ENCODE measurements at regions not wholly inside any gene's neighbourhood (a gene's known extent, or its start where the extent isn't known, plus 50 kb on each side); places are given as distances from the start of the nearest gene placed in this dataset.

DNA sequence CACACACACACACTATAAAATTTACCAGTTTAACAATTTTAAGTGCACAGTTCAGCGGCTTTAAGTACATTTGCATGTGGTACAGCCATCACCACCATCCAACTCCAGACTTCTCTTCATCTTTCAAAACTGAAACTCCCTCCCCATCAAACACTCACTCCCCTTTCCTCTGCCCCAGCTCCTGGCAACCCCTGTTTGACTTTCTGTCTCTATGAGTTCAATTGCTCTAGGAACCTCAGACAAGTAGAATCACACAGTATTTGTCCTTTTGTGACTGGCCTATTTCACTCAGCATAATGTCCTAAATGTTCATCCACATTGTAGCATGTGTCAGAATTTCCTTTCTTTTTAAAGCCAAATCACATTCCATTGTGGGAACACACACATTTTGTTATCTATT is 302.8 kb upstream of the FOXQ1 start:
- no peak for TF ChIP-seq CTCF (IDR thresholded peaks at IDR 0.05; ENCODE audit: insufficient read depth, missing control alignments)
- DNase-seq (ENCODE audit: insufficient read length, low spot score) (no peak), FAIRE-seq (no peak)

DNA sequence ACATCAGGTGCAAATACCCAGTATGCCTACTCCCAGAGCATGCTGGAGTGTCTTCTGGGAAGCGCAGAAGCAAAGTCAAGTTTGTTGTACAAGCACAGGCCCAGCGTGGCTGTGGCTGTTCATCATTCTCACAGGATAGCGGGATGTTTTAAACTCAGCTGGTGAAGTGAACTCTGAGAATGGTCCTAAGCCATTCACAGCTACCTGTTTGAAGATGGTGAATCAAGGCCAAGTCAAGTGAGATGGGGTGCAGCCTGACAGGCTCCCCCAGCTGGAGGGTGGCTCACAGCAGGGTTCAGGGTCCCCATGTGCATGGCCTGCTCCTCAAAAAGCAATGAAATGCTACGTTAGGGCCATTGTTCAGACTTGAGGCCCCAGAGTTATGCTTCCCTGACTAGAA is 304.7 kb upstream of the FOXQ1 start:
- TF ChIP-seq CTCF (IDR thresholded peaks at IDR 0.05; ENCODE audit: insufficient read depth, missing control alignments), result no peak
- no peak for FAIRE-seq
- DNase-seq (ENCODE audit: insufficient read length, low spot score), result no peak

GRCh38 chr6:1004885-1005630 is 306.8 kb upstream of the FOXQ1 start:
- no peak for FAIRE-seq
- DNase-seq (ENCODE audit: insufficient read length, low spot score), result no peak
- TF ChIP-seq CTCF (IDR thresholded peaks at IDR 0.05; ENCODE audit: insufficient read depth, missing control alignments), result no peak

- TF ChIP-seq CTCF (IDR thresholded peaks at IDR 0.05; ENCODE audit: insufficient read depth, missing control alignments), result no peak
- DNase-seq (ENCODE audit: insufficient read length, low spot score) (no peak), FAIRE-seq (no peak)
These were observed 308.3 kb upstream of the FOXQ1 start for GRCh38 chr6:1003394-1004160.

DNA sequence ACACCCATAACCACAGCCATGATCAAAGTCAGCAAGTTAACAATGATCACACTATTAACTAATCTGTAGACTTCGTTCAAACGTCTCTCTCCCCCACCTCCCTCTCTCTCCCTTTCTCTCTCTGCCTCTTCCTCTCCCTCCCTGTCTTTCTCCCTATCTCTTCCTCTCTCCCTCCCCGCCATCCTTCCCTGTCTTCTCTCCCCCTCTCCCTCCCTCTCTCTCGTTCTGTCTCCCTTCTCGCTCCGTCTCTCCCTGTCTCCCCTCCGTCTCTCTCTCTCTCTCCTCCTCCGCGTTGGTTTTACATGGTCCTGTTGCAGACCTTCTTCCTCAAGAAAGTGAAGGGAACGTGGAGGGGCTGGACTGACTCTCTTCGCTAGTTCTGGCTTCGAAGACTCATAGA is 308.9 kb upstream of the FOXQ1 start:
- FAIRE-seq (no peak), DNase-seq (ENCODE audit: insufficient read length, low spot score) (no peak)
- no peak for TF ChIP-seq CTCF (IDR thresholded peaks at IDR 0.05; ENCODE audit: insufficient read depth, missing control alignments)

GRCh38 chr6:1001655-1002349 is 308.9 kb upstream of the EXOC2 start:
- no peak for DNase-seq (ENCODE audit: insufficient read length, low spot score)
- no peak for TF ChIP-seq CTCF (IDR thresholded peaks at IDR 0.05; ENCODE audit: insufficient read depth, missing control alignments)
- FAIRE-seq, result no peak
